GM23338 (cell line): ENCODE measurements at regions not wholly inside any gene's neighbourhood (a gene's known extent, or its start where the extent isn't known, plus 50 kb on each side); places are given as distances from the start of the nearest gene placed in this dataset.

Source experiments
- ATAC-seq: fragments of 200-7000 bp; cut with Tn5 transposase; 3 replicates; pipeline ENCODE4 v1.9.1; 2020
- DNase-seq: peaks from one replicate; pipeline ENCODE4 v3.0.0-alpha.2; 2015; ENCODE audit warnings: low spot score
- H2AFZ ChIP-seq: fragments of 200-600 bp; sonication (generic); 2 replicates; pipeline ENCODE4 v1.8.0; 2016; ENCODE audit warnings: antibody characterized with exemption, mild to moderate bottlenecking, moderate library complexity
- H3F3A ChIP-seq: fragments of 200-600 bp; sonication (generic); replicated peaks from 2 replicates; pipeline ENCODE4 v1.8.0; 2017; ENCODE audit warnings: antibody characterized with exemption, mixed run types, low read depth
- H3K27ac ChIP-seq: fragments of 200-600 bp; sonication (generic); 2 replicates; pipeline ENCODE4 v1.6.1; 2016; ENCODE audit warnings: low read depth
- H3K27me3 ChIP-seq: fragments of 200-600 bp; sonication (generic); 2 replicates; pipeline ENCODE4 v1.8.0; 2016; ENCODE audit warnings: mild to moderate bottlenecking, mixed run types, moderate library complexity; ENCODE audit not compliant: insufficient read depth
- H3K36me3 ChIP-seq: fragments of 200-600 bp; sonication (generic); 2 replicates; pipeline ENCODE4 v1.8.0; 2016; ENCODE audit warnings: mild to moderate bottlenecking; ENCODE audit not compliant: insufficient read depth
- H3K4me1 ChIP-seq: fragments of 200-600 bp; sonication (generic); 2 replicates; pipeline ENCODE4 v1.8.0; 2016; ENCODE audit warnings: mild to moderate bottlenecking, moderate library complexity; ENCODE audit not compliant: insufficient read depth
- H3K4me2 ChIP-seq: fragments of 200-600 bp; sonication (generic); 2 replicates; pipeline ENCODE4 v1.7.1; 2017; ENCODE audit warnings: mixed run types
- H3K4me3 ChIP-seq: fragments of 200-600 bp; sonication (generic); 2 replicates; pipeline ENCODE4 v1.6.1; 2016; ENCODE audit warnings: mixed run types
- H3K79me2 ChIP-seq: fragments of 200-600 bp; sonication (generic); replicated peaks from 2 replicates; pipeline ENCODE4 v1.8.0; 2017; ENCODE audit warnings: mild to moderate bottlenecking; ENCODE audit not compliant: insufficient read depth
- H3K9me2 ChIP-seq: fragments of 200-600 bp; sonication (generic); 2 replicates; pipeline ENCODE4 v1.8.0; 2017; ENCODE audit not compliant: insufficient read depth
- H4K20me1 ChIP-seq: fragments of 200-600 bp; sonication (generic); replicated peaks from 2 replicates; pipeline ENCODE4 v1.8.0; 2017; ENCODE audit warnings: mild to moderate bottlenecking; ENCODE audit not compliant: insufficient read depth
- H3K27ac Mint-ChIP-seq: 2 replicates; pipeline ENCODE4 v1.8.0; 2020; ENCODE audit warnings: inconsistent platforms, mild to moderate bottlenecking, moderate library complexity, mixed read lengths
- H3K27me3 Mint-ChIP-seq: 3 replicates; pipeline ENCODE4 v1.8.0; 2022; ENCODE audit warnings: low read depth, mild to moderate bottlenecking, moderate library complexity, mixed read lengths, inconsistent platforms; ENCODE audit not compliant: insufficient read depth, poor library complexity
- H3K36me3 Mint-ChIP-seq: 3 replicates; pipeline ENCODE4 v1.8.0; 2021; ENCODE audit warnings: low read depth, mild to moderate bottlenecking, inconsistent platforms, moderate library complexity, mixed read lengths
- H3K4me1 Mint-ChIP-seq: 3 replicates; pipeline ENCODE4 v1.8.0; 2020; ENCODE audit warnings: mild to moderate bottlenecking, inconsistent platforms, mixed read lengths
- H3K4me3 Mint-ChIP-seq: 3 replicates; pipeline ENCODE4 v1.8.0; 2021; ENCODE audit warnings: moderate library complexity, mild to moderate bottlenecking, inconsistent platforms, mixed read lengths
- H3K9me3 Mint-ChIP-seq: 3 replicates; pipeline ENCODE4 v1.8.0; 2020; ENCODE audit warnings: moderate library complexity, mild to moderate bottlenecking, inconsistent platforms, mixed read lengths
- CREB1 ChIP-seq: fragments of 250-450 bp; sonication (Bioruptor Pico); IDR thresholded peaks from 2 replicates; pipeline ENCODE4 v1.5.0; 2020; ENCODE audit warnings: low read depth, mild to moderate bottlenecking, moderate library complexity
- CTCF ChIP-seq, 2 experiments: fragments of 200-600 bp in 1 of 2; sonication (generic) in 1 of 2; conservative IDR thresholded peaks; 2 replicates each; pipeline versions ENCODE4 v1.5.1 to v1.6.1; 2016 to 2017; ENCODE audit warnings: antibody characterized with exemption in 2 of 2, low read depth in 2 of 2, mild to moderate bottlenecking in 2 of 2, moderate library complexity in 1 of 2
- ETS1 ChIP-seq: IDR thresholded peaks from 2 replicates; pipeline ENCODE4 v1.6.1; 2016; ENCODE audit warnings: antibody characterized with exemption
- EZH2 ChIP-seq: fragments of 200-600 bp; sonication (generic); IDR thresholded peaks from one replicate; pipeline ENCODE4 v1.8.0; 2017; ENCODE audit warnings: antibody characterized with exemption, mild to moderate bottlenecking, low read depth; ENCODE audit not compliant: unreplicated experiment
- EZH2phosphoT487 ChIP-seq: fragments of 200-600 bp; sonication (generic); IDR thresholded peaks from one replicate; pipeline ENCODE4 v1.8.1; 2018; ENCODE audit warnings: antibody characterized with exemption; ENCODE audit not compliant: unreplicated experiment
- JUNB ChIP-seq: IDR thresholded peaks from one replicate; pipeline ENCODE4 v1.6.1; 2016; ENCODE audit warnings: antibody characterized with exemption; ENCODE audit not compliant: unreplicated experiment
- NANOG ChIP-seq: IDR thresholded peaks from 2 replicates; pipeline ENCODE4 v1.6.1; 2016; ENCODE audit warnings: antibody characterized with exemption, borderline replicate concordance
- POLR2AphosphoS5 ChIP-seq: IDR thresholded peaks from 2 replicates; pipeline ENCODE4 v1.6.1; 2016; ENCODE audit warnings: antibody characterized with exemption, low read depth
- REST ChIP-seq: IDR thresholded peaks from one replicate; pipeline ENCODE4 v1.6.1; 2018; ENCODE audit warnings: antibody characterized with exemption; ENCODE audit not compliant: unreplicated experiment
- STAT1 ChIP-seq: IDR thresholded peaks from one replicate; pipeline ENCODE4 v1.6.1; 2016; ENCODE audit warnings: antibody characterized with exemption; ENCODE audit not compliant: unreplicated experiment
- ZNF114 ChIP-seq: fragments of 250-450 bp; sonication (Bioruptor Pico); IDR thresholded peaks from 2 replicates; pipeline ENCODE4 v1.5.0; 2020; ENCODE audit warnings: mild to moderate bottlenecking, moderate library complexity
- ZNF331 ChIP-seq: fragments of 250-450 bp; sonication (Bioruptor Pico); IDR thresholded peaks from 2 replicates; pipeline ENCODE4 v1.5.0; 2020; ENCODE audit warnings: low read depth, mild to moderate bottlenecking, moderate library complexity
- ZNF462 ChIP-seq: fragments of 250-450 bp; sonication (Bioruptor Pico); IDR thresholded peaks from 2 replicates; pipeline ENCODE4 v1.5.0; 2020; ENCODE audit warnings: mild to moderate bottlenecking, moderate library complexity

GRCh38 chr6:130547723-130548122 lies 181.9 kb downstream of the TMEM200A start:
- no peaks in the 10 kb centered on the region for H3K4me1 Mint-ChIP-seq
- H2AFZ ChIP-seq, result no peak overlapping the region
- ATAC-seq, result peak; percentile 56; the same call in 2 of the 3 replicates

More at GRCh38 chr6:130547723-130548122, 181.9 kb downstream of the TMEM200A start:
- no peaks in the 10 kb centered on the region; the same call in 2 of the 3 replicates for H3K9me3 Mint-ChIP-seq
- no peak overlapping the region for H3K4me3 Mint-ChIP-seq
- TF ChIP-seq CREB1 (CRISPR knock-in tag), result no peak
- no peak for TF ChIP-seq ZNF462 (CRISPR knock-in tag)
- no peak for TF ChIP-seq ZNF331 (CRISPR knock-in tag)
- no peak for TF ChIP-seq ETS1
- no peak for TF ChIP-seq POLR2AphosphoS5
- TF ChIP-seq STAT1, result no peak
- TF ChIP-seq REST, result no peak
- TF ChIP-seq EZH2phosphoT487, result no peak
- no peak for TF ChIP-seq CTCF (conservative IDR thresholded peaks at IDR 0.05; ENCODE audit: low read depth in 2 of 2)
- no peak for TF ChIP-seq ZNF114
- no peak for TF ChIP-seq NANOG
- no peak for TF ChIP-seq JUNB
- TF ChIP-seq EZH2, result no peak
- H3K27ac ChIP-seq, result no peak overlapping the region
- H3K27ac Mint-ChIP-seq, result no peak overlapping the region
- H3K4me2 ChIP-seq, result no peak overlapping the region
- H3F3A ChIP-seq, result no peaks in the 10 kb centered on the region
- no peaks in the 10 kb centered on the region; the same call in 1 of the 2 replicates for H3K9me2 ChIP-seq
- H3K27me3 Mint-ChIP-seq, result no peaks in the 10 kb centered on the region
- no peaks in the 10 kb centered on the region; the same call in 1 of the 2 replicates for H4K20me1 ChIP-seq
- H3K4me3 ChIP-seq, result no peak overlapping the region
- DNase-seq, result peak; percentile 13
- no peaks in the 10 kb centered on the region for H3K27me3 ChIP-seq
- no peaks in the 10 kb centered on the region for H3K36me3 ChIP-seq
- no peaks in the 10 kb centered on the region for H3K4me1 ChIP-seq
- no peaks in the 10 kb centered on the region for H3K36me3 Mint-ChIP-seq
- H3K79me2 ChIP-seq, result no peaks in the 10 kb centered on the region
